Astrocyte (in vitro differentiated cells and primary cell): ENCODE measurements at regions not wholly inside any gene's neighbourhood (a gene's known extent, or its start where the extent isn't known, plus 50 kb on each side); places are given as distances from the start of the nearest gene placed in this dataset.

Experiments used
- DNase-seq: peaks from one replicate; pipeline ENCODE4 v3.0.0-alpha.2; 2010; ENCODE audit warnings: low read depth
- FAIRE-seq: peaks from 2 replicates; lab custom pipeline; 2011; peaks lifted over from hg19 to GRCh38; lab: Jason Lieb, UNC
- H2AFZ ChIP-seq: 2 replicates; pipeline ENCODE4 v1.6.0; 2012; ENCODE audit warnings: low read depth, low read length, inconsistent platforms
- H3K27ac ChIP-seq: 2 replicates; pipeline ENCODE4 v1.5.1; 2011; ENCODE audit warnings: low read depth, low read length, inconsistent platforms
- H3K27me3 ChIP-seq: 2 replicates; pipeline ENCODE4 v1.6.0; 2011; ENCODE audit warnings: low read length, inconsistent platforms; ENCODE audit not compliant: insufficient read depth
- H3K36me3 ChIP-seq: 2 replicates; pipeline ENCODE4 v1.5.1; 2011; ENCODE audit warnings: low read length, inconsistent platforms; ENCODE audit not compliant: insufficient read depth
- H3K4me1 ChIP-seq: 2 replicates; pipeline ENCODE4 v1.5.1; 2011; ENCODE audit warnings: low read length, inconsistent platforms; ENCODE audit not compliant: insufficient read depth
- H3K4me2 ChIP-seq: 2 replicates; pipeline ENCODE4 v1.6.0; 2012; ENCODE audit warnings: low read length, inconsistent platforms
- H3K4me3 ChIP-seq: 2 replicates; pipeline ENCODE4 v1.5.1; 2011; ENCODE audit warnings: low read depth, mild to moderate bottlenecking, low read length, inconsistent platforms; ENCODE audit not compliant: insufficient read depth
- H3K79me2 ChIP-seq: 2 replicates; pipeline ENCODE4 v1.6.0; 2012; ENCODE audit warnings: mild to moderate bottlenecking, low read length, inconsistent platforms; ENCODE audit not compliant: insufficient read depth
- H3K9ac ChIP-seq: 2 replicates; pipeline ENCODE4 v1.6.0; 2012; ENCODE audit warnings: mild to moderate bottlenecking, low read length, inconsistent platforms
- H3K9me3 ChIP-seq: 2 replicates; pipeline ENCODE4 v1.5.1; 2012; ENCODE audit warnings: low read depth, mild to moderate bottlenecking, low read length, inconsistent platforms; ENCODE audit not compliant: insufficient read depth
- H4K20me1 ChIP-seq: 2 replicates; pipeline ENCODE4 v1.6.0; 2012; ENCODE audit warnings: low read length, inconsistent platforms; ENCODE audit not compliant: insufficient read depth
- H3K27ac Mint-ChIP-seq: one replicate; pipeline ENCODE4 v1.8.0; 2021; ENCODE audit warnings: mild to moderate bottlenecking, mixed read lengths; ENCODE audit not compliant: unreplicated experiment
- H3K27me3 Mint-ChIP-seq: one replicate; pipeline ENCODE4 v1.8.0; 2021; ENCODE audit warnings: low read depth, mixed read lengths; ENCODE audit not compliant: unreplicated experiment
- H3K36me3 Mint-ChIP-seq: one replicate; pipeline ENCODE4 v1.8.0; 2021; ENCODE audit warnings: low read depth, mixed read lengths; ENCODE audit not compliant: unreplicated experiment
- H3K4me1 Mint-ChIP-seq: one replicate; pipeline ENCODE4 v1.8.0; 2021; ENCODE audit warnings: low read depth, mixed read lengths; ENCODE audit not compliant: unreplicated experiment
- H3K4me3 Mint-ChIP-seq: one replicate; pipeline ENCODE4 v1.8.0; 2021; ENCODE audit warnings: mild to moderate bottlenecking, moderate library complexity, mixed read lengths; ENCODE audit not compliant: unreplicated experiment
- H3K9me3 Mint-ChIP-seq: one replicate; pipeline ENCODE4 v1.8.0; 2021; ENCODE audit warnings: mild to moderate bottlenecking, mixed read lengths; ENCODE audit not compliant: unreplicated experiment
- EZH2 ChIP-seq: IDR thresholded peaks from 2 replicates; pipeline ENCODE4 v1.6.1; 2012; ENCODE audit warnings: mild to moderate bottlenecking, low read length, inconsistent platforms; ENCODE audit not compliant: insufficient read depth
- TF ChIP-seq, protein P1 (sequence below): IDR thresholded peaks from 2 replicates; pipeline ENCODE4 v1.5.1; 2011; ENCODE audit warnings: low read depth, mild to moderate bottlenecking, inconsistent platforms, low read length, moderate library complexity; ENCODE audit not compliant: insufficient read depth

GRCh38 chr4:18071894-18072293, 50.3 kb upstream of the LCORL start:
- TF ChIP-seq, protein P1, sequence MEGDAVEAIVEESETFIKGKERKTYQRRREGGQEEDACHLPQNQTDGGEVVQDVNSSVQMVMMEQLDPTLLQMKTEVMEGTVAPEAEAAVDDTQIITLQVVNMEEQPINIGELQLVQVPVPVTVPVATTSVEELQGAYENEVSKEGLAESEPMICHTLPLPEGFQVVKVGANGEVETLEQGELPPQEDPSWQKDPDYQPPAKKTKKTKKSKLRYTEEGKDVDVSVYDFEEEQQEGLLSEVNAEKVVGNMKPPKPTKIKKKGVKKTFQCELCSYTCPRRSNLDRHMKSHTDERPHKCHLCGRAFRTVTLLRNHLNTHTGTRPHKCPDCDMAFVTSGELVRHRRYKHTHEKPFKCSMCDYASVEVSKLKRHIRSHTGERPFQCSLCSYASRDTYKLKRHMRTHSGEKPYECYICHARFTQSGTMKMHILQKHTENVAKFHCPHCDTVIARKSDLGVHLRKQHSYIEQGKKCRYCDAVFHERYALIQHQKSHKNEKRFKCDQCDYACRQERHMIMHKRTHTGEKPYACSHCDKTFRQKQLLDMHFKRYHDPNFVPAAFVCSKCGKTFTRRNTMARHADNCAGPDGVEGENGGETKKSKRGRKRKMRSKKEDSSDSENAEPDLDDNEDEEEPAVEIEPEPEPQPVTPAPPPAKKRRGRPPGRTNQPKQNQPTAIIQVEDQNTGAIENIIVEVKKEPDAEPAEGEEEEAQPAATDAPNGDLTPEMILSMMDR: no peak
- no peak for TF ChIP-seq EZH2
- no peak overlapping the region for H3K27ac ChIP-seq
- no peak overlapping the region for H3K4me2 ChIP-seq
- H3K79me2 ChIP-seq: no peaks in the 10 kb centered on the region
- H3K9me3 ChIP-seq: no peaks in the 10 kb centered on the region
- Mint-ChIP-seq H3K4me1 (no peaks in the 10 kb centered on the region), H3K4me3 (no peak overlapping the region), H3K9me3 (no peaks in the 10 kb centered on the region), H3K27me3 (peaks cover 6% of the 10 kb centered on the region), H3K36me3 (no peaks in the 10 kb centered on the region), H3K27ac (no peak overlapping the region)
- H4K20me1 ChIP-seq: no peaks in the 10 kb centered on the region
- H3K4me3 ChIP-seq: no peak overlapping the region
- no peak for DNase-seq
- H2AFZ ChIP-seq: no peak overlapping the region
- H3K27me3 ChIP-seq: no peaks in the 10 kb centered on the region
- H3K9ac ChIP-seq: no peak overlapping the region
- no peaks in the 10 kb centered on the region for H3K36me3 ChIP-seq
- H3K4me1 ChIP-seq: no peaks in the 10 kb centered on the region
- FAIRE-seq: no peak
